Spinal cord (tissue), 9 donors: ENCODE measurements at regions not wholly inside any gene's neighbourhood (a gene's known extent, or its start where the extent isn't known, plus 50 kb on each side); places are given as distances from the start of the nearest gene placed in this dataset.

ENCODE experiments used
- DNase-seq, 6 donors: peaks; one replicate each; pipeline versions ENCODE4 v3.0.0 to v3.0.0-alpha.2; 2013 to 2015; ENCODE audit warnings: low spot score in 6 of 6, low read depth in 4 of 6
- H3K27ac ChIP-seq: one replicate; pipeline ENCODE4 v1.5.1; 2013; ENCODE audit warnings: low read depth, low read length, control low read depth
- H3K27me3 ChIP-seq: one replicate; pipeline ENCODE4 v1.6.1; 2013; ENCODE audit warnings: low read length; ENCODE audit not compliant: control insufficient read depth, insufficient read depth
- H3K36me3 ChIP-seq: one replicate; pipeline ENCODE4 v1.6.1; 2013; ENCODE audit warnings: low read length; ENCODE audit not compliant: control insufficient read depth, insufficient read depth
- H3K4me1 ChIP-seq: one replicate; pipeline ENCODE4 v1.6.1; 2013; ENCODE audit warnings: low read length; ENCODE audit not compliant: control insufficient read depth, insufficient read depth
- H3K4me3 ChIP-seq: one replicate; pipeline ENCODE4 v1.5.1; 2013; ENCODE audit warnings: low read depth, low read length, control low read depth
- H3K9me3 ChIP-seq: one replicate; pipeline ENCODE4 v1.6.1; 2013; ENCODE audit warnings: low read length; ENCODE audit not compliant: control insufficient read depth, insufficient read depth
- WGBS: methylation state at CpG from one replicate; pipeline ENCODE4 v1.1.5; 2013; ENCODE audit warnings: missing lambda C conversion rate; ENCODE audit not compliant: insufficient coverage; 5-methylcytosine and 5-hydroxymethylcytosine counted together
- donor health status: healthy.

DNA sequence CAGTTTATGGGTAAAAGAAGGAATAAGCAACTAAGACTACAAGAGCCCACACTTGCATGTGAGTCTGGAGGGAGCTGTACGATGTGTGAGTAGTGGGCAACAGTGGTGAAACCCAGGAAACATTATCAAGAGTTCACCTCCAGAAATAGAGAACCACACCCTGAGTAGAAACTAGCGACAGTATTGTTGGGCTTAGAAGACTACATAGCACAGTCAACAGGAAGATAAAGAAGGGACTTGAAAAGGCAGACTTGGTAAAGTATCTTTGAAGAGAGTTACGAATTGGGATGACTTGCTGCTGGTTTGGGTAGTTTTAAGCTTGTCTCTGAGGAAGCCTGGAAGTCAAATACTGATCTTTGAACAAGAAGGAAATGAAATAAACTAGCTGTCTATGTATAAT is 223.2 kb upstream of the GNAI1 start:
- WGBS = 94% methylated on average over 2 of the region's 3 CpGs

DNA sequence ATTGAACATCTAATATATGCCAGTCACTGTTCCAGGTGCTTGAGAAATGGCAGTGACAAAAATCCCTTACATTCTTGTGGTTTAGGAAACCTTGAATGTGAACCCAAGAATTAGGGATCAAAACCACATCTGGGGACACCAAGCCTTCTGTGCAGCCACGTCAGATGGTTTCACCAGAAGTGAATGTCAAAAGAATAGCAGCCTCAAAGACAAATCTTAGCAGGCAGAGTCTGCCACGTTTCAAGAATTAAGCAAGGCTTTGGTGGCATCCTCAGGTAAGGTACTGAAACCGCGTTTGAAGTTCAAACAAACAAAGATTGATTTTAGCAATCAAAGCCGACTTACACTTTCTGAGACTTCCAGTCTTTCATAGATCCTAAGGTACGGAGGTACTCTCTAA is 225.5 kb upstream of the GNAI1 start:
- no peaks in the 10 kb centered on the region for H3K9me3 ChIP-seq
- H3K4me3 ChIP-seq = no peak overlapping the region
- no peaks in the 10 kb centered on the region for H3K4me1 ChIP-seq
- no peaks in the 10 kb centered on the region for H3K27me3 ChIP-seq
- no peak for DNase-seq
- WGBS = 75% methylated on average over 2 of the region's 6 CpGs
- H3K36me3 ChIP-seq = no peaks in the 10 kb centered on the region
- no peak overlapping the region for H3K27ac ChIP-seq

More for the DNA sequence above, 223.2 kb upstream of the GNAI1 start:
- H3K9me3 ChIP-seq = no peaks in the 10 kb centered on the region
- no peak for DNase-seq
- no peaks in the 10 kb centered on the region for H3K36me3 ChIP-seq
- no peak overlapping the region for H3K27ac ChIP-seq
- H3K27me3 ChIP-seq = no peaks in the 10 kb centered on the region
- no peaks in the 10 kb centered on the region for H3K4me1 ChIP-seq
- no peak overlapping the region for H3K4me3 ChIP-seq

- no peak for DNase-seq
- no peaks in the 10 kb centered on the region for H3K36me3 ChIP-seq
- no peak overlapping the region for H3K27ac ChIP-seq
- no peaks in the 10 kb centered on the region for H3K27me3 ChIP-seq
- no peaks in the 10 kb centered on the region for H3K4me1 ChIP-seq
- H3K9me3 ChIP-seq = no peaks in the 10 kb centered on the region
- H3K4me3 ChIP-seq = no peak overlapping the region
Observed at GRCh38 chr7:79897166-79897565, 237.5 kb upstream of the GNAI1 start.

DNA sequence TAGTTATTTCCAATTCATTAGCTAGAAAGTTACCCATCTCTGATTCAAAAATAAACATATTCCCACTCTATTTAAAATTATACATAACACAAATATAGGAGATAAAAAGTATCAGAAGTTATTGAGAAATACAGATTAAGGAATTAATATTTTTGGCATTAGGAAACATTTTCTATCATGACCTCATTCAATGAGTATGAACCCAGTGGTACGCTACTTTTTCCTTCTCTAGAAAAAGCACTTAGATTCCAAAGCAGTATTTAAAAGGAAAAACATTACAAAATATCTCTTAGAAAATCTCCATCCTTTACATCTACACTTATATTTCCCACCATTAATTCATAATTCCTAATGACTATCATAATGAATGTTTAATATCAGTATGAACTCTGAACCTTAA is 240.6 kb upstream of the GNAI1 start:
- no peak for DNase-seq
- no peaks in the 10 kb centered on the region for H3K9me3 ChIP-seq
- H3K36me3 ChIP-seq = no peaks in the 10 kb centered on the region
- no peak overlapping the region for H3K27ac ChIP-seq
- no peaks in the 10 kb centered on the region for H3K27me3 ChIP-seq
- no peaks in the 10 kb centered on the region for H3K4me1 ChIP-seq
- H3K4me3 ChIP-seq = no peak overlapping the region
- WGBS = no CpG with 5 or more reads among the region's 1 CpG

DNA sequence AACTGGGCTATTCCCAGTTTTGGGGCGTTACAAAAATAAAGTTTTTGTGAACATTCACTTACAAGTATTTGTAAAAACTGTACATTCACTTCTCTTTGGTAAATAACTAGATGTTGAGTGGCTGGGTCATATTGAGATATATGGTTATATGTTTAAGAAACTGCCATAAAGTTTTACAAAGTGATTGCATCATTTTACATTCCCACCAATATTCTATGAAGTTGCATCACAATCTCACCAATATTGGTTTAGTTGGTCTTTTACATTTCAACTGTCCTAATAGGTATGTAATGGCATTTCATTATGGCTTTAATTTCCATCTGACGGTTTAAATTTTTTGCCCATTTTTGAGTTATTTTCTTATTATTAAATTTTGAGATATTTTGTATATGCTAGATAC is 251.7 kb upstream of the GNAI1 start:
- H3K27me3 ChIP-seq = no peaks in the 10 kb centered on the region
- no peak for DNase-seq
- WGBS = no CpG with 5 or more reads among the region's 2 CpGs
- no peaks in the 10 kb centered on the region for H3K9me3 ChIP-seq
- no peaks in the 10 kb centered on the region for H3K36me3 ChIP-seq
- no peak overlapping the region for H3K27ac ChIP-seq
- no peaks in the 10 kb centered on the region for H3K4me1 ChIP-seq
- no peak overlapping the region for H3K4me3 ChIP-seq

- no CpG with 5 or more reads among the region's 2 CpGs for WGBS
- no peaks in the 10 kb centered on the region for H3K36me3 ChIP-seq
- H3K27me3 ChIP-seq = no peaks in the 10 kb centered on the region
- DNase-seq = peak in 2 of 6 donors; percentile 76 to 90
- H3K27ac ChIP-seq = no peak overlapping the region
- no peaks in the 10 kb centered on the region for H3K9me3 ChIP-seq
- no peaks in the 10 kb centered on the region for H3K4me1 ChIP-seq
- H3K4me3 ChIP-seq = no peak overlapping the region
Observed at GRCh38 chr7:79880312-79880711, 254.3 kb upstream of the GNAI1 start.

DNA sequence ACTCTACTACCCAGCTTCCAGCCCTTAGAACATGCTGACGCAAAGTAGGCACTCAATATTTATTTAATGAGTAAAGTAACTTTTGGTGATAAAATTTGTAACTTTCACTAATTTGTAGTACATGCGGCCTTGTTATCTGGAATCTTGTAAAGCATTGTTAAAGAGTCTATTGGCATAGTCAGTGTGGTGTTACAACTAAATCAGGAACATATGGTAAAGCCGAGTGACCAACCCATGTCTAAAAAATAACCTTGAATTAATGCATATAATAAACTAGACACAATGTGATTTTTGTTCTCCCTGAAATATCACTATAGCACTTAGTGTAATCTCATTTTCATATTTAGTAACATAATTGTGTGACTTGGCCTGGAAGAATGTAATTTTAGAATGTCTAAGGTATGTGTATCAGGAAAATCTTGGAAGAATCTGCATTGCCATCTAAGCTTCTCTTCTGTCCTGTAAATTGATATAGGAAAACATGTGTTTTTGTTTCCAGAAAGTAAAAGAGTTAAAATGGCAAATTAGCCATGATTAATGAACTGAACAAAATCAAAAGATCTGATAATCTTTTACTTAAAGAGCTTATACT is 256.7 kb upstream of the GNAI1 start:
- no peak overlapping the region for H3K4me3 ChIP-seq
- H3K27ac ChIP-seq = no peak overlapping the region
- H3K27me3 ChIP-seq = no peaks in the 10 kb centered on the region
- no peaks in the 10 kb centered on the region for H3K9me3 ChIP-seq
- no peaks in the 10 kb centered on the region for H3K36me3 ChIP-seq
- WGBS = no CpG with 5 or more reads among the region's 3 CpGs
- no peaks in the 10 kb centered on the region for H3K4me1 ChIP-seq
- no peak for DNase-seq

DNA sequence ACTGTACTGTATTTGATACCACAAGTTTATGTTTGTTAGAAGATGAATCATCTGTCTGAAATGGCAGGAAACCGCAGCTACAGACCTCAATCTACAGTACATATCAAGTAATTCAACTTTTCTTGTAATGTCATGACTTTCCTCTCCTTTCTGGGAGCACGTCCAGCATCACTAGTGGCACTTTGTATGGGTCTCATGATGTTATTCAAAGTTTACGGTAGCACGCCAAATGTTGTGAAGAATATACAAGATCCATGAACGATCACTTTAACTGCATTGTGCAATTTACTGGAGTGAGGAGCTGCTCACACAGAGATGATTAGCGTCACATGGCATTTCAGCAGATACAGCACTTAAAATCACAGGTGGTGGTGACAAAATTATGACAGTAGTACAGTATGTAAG is 257.8 kb upstream of the GNAI1 start:
- Histone ChIP-seq H3K36me3 (no peaks in the 10 kb centered on the region), H3K27ac (no peak overlapping the region), H3K4me3 (no peak overlapping the region), H3K9me3 (no peaks in the 10 kb centered on the region), H3K27me3 (no peaks in the 10 kb centered on the region), H3K4me1 (no peaks in the 10 kb centered on the region)
- 93% methylated on average over 4 of the region's 6 CpGs for WGBS
- DNase-seq = peak in 2 of 6 donors; percentile 12 to 69

GRCh38 chr7:79874797-79875196 is 259.8 kb upstream of the GNAI1 start:
- Histone ChIP-seq H3K36me3 (no peaks in the 10 kb centered on the region), H3K4me3 (no peak overlapping the region), H3K4me1 (no peaks in the 10 kb centered on the region), H3K27me3 (no peaks in the 10 kb centered on the region), H3K9me3 (no peaks in the 10 kb centered on the region), H3K27ac (no peak overlapping the region)
- WGBS = no CpG with 5 or more reads among the region's 1 CpG
- DNase-seq = no peak

DNA sequence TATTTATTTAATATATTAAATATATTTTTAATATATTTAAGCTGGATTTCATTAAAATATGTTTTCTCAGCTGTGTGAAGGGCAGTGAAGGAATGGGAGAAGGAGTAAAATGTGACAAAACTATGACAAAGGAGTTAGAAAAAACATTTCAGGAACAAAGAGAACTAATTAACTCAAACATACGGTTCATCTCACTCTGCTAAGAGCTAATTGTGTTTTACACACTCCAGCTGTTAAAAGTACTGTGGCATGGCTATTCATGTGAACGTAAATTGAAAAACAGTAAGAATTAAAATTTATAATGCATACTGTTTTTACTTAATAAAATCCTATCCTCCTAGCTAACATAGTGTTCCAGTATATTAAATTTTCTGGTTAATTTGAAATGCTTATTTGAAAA is 262.5 kb upstream of the GNAI1 start:
- Histone ChIP-seq H3K36me3 (no peaks in the 10 kb centered on the region), H3K27me3 (no peaks in the 10 kb centered on the region), H3K4me3 (no peak overlapping the region), H3K27ac (no peak overlapping the region), H3K9me3 (no peaks in the 10 kb centered on the region), H3K4me1 (no peaks in the 10 kb centered on the region)
- peak in 1 of 6 donors; percentile 81 for DNase-seq
- no CpG with 5 or more reads among the region's 2 CpGs for WGBS
